GM04504 (cell line): ENCODE measurements at regions not wholly inside any gene's neighbourhood (a gene's known extent, or its start where the extent isn't known, plus 50 kb on each side); places are given as distances from the start of the nearest gene placed in this dataset.
"Not testable (repeated sequence)": the region's sequence is repeated elsewhere in the genome, so short reads cannot be mapped to it uniquely, and the experiment has no call there.

ENCODE experiments used
- DNase-seq: peaks from one replicate; pipeline ENCODE4 v3.0.0-alpha.2; 2012; ENCODE audit warnings: low read depth

- DNase-seq, result no peak
Observed at GRCh38 chr2:195300631-195301030, 356.4 kb upstream of the SLC39A10 start.

GRCh38 chr2:195299600-195299999 lies 357.4 kb upstream of the SLC39A10 start:
- DNase-seq, result no peak

GRCh38 chr2:195296490-195296889 lies 360.5 kb upstream of the SLC39A10 start:
- no peak for DNase-seq

- no peak for DNase-seq
Observed at GRCh38 chr2:195289081-195289480, 367.9 kb upstream of the SLC39A10 start.

- no peak for DNase-seq
Observed at GRCh38 chr2:195279840-195280427, 377.1 kb upstream of the SLC39A10 start.

- no peak for DNase-seq
Observed at GRCh38 chr2:195270466-195271039, 386.5 kb upstream of the SLC39A10 start.

- no peak for DNase-seq
Observed at GRCh38 chr2:195269220-195269619, 387.8 kb upstream of the SLC39A10 start.

GRCh38 chr2:195257979-195258378 lies 399.0 kb upstream of the SLC39A10 start:
- no peak for DNase-seq

- no peak for DNase-seq
Observed at GRCh38 chr2:195252018-195252417, 405.0 kb upstream of the SLC39A10 start.

GRCh38 chr2:195251214-195251613 lies 405.8 kb upstream of the SLC39A10 start:
- DNase-seq, result no peak

GRCh38 chr2:195238826-195239225 lies 418.2 kb upstream of the SLC39A10 start:
- no peak for DNase-seq

- no peak for DNase-seq
Observed at GRCh38 chr2:195238379-195238778, 418.6 kb upstream of the SLC39A10 start.

GRCh38 chr2:195228547-195228946 lies 428.5 kb upstream of the SLC39A10 start:
- DNase-seq, result not testable (repeated sequence)

- no peak for DNase-seq
Observed at GRCh38 chr2:195214072-195214471, 443.0 kb upstream of the SLC39A10 start.

GRCh38 chr2:195212586-195212985 lies 444.4 kb upstream of the SLC39A10 start:
- no peak for DNase-seq

- no peak for DNase-seq
Observed at GRCh38 chr2:195202163-195202845, 454.7 kb upstream of the SLC39A10 start.

- no peak for DNase-seq
Observed at GRCh38 chr2:195199864-195200263, 457.2 kb upstream of the SLC39A10 start.

GRCh38 chr2:195181059-195181705 lies 475.8 kb upstream of the SLC39A10 start:
- no peak for DNase-seq

- DNase-seq, result no peak
Observed at GRCh38 chr2:195168369-195168768, 488.7 kb upstream of the SLC39A10 start.

GRCh38 chr2:195164930-195165329 lies 492.1 kb upstream of the SLC39A10 start:
- no peak for DNase-seq

- DNase-seq, result no peak
Observed at GRCh38 chr2:195162918-195163317, 494.1 kb upstream of the SLC39A10 start.

- DNase-seq, result no peak
Observed at GRCh38 chr2:195162194-195162593, 494.8 kb upstream of the SLC39A10 start.

GRCh38 chr2:195160963-195161362 lies 496.1 kb upstream of the SLC39A10 start:
- no peak for DNase-seq
